HG02885 (cell line): ENCODE measurements at regions not wholly inside any gene's neighbourhood (a gene's known extent, or its start where the extent isn't known, plus 50 kb on each side); places are given as distances from the start of the nearest gene placed in this dataset.
"Not testable (repeated sequence)": the region's sequence is repeated elsewhere in the genome, so short reads cannot be mapped to it uniquely, and the experiment has no call there.

Experiments
- ATAC-seq: cut with Tn5 transposase; IDR thresholded peaks from one replicate; pipeline ENCODE4 v1.9.1; 2021; ENCODE audit warnings: mild to moderate bottlenecking; ENCODE audit not compliant: unreplicated experiment, poor library complexity

DNA sequence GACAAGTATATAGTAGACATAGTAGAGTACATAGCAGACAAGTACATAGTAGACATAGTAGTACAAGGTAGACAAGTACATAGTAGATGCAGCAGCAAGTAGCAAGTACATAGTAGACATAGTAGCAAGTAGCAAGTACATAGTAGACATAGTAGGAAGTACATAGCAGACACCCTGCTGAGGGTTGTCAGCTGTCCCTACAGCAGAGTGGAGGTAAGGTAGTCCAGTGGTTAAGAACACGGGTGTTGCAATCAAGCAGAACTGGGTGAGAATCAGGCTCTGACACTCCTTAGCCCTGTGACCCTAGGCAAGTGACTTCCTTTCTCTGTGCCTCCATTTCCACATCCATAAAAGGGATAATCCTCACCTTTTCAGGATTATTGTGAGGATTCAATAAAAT, 94.7 kb downstream of the NOG start:
- no peak for ATAC-seq

GRCh38 chr17:56690441-56691291, 97.2 kb downstream of the NOG start:
- ATAC-seq, result no peak

DNA sequence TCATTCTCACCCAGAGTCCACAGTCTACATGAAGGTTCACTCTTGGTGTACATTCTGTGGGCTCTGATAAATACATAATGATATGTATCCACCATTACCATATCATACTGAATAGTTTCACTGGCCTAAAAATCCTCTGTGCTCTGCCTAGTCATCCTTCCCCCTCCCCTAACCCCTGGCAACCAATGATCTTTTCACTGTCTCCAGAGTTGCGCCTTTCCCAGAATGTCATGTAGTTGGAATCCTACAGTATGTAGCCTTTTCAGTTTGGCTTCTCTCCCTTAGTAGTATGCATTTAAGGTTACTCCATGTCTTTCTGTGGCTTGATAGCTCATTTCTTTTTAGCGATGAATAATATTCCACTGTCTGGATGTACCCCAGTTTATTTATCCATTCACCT, 101.3 kb downstream of the NOG start:
- ATAC-seq, result no peak

DNA sequence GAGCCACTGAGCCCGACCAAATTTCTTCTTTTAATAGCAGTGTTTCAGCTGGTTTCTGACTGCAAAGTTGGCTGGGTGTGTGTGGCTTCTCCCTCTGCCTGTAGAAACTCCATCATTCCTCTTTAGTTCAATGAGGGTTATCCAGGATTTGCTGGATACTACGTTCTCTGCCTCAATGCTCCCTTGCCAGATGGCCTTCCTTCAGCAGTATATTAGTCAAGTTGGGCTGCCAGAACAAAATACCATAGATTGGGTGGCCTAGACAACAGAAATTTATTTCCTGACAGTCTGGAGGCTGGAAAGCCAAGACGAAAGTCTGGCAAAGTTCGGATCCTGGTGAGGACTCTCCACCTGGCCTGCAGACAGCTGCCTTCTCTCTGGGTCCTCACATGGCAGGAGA, 103.7 kb downstream of the NOG start:
- no peak for ATAC-seq

DNA sequence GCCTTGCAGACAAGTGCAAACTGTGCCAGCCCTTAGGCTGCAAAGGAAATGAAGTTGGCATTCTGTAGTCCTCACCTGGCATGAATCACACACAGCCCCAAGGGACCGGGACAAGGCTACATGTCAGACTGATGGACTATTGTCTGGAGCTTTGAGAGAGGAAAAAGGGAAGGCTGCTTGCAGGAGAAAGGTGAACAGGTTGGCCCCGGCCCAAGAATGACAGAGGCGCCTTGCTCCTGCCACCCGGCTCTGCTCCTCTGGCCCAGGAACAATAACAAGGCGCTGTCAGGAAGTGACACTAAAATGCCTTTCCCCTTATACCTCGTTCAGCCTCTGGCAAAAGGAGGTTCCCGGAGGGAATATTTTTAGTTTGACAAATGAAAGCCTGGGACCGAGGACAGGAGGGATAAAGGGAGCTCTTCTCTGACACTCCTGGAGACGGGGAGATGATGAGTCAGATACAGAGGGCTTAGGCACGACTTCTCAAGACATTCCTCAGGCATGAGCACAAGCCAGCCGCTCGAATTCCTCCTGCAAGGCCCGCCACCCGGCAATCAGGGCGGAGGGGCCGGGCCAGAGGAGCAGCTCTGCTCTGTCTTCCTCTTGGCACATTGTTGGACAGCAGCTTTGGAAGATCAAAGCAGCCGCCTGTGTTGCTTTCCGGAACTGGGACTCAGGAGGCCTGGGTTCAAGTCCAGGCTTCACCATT, 105.8 kb downstream of the NOG start:
- ATAC-seq, result no peak

- no peak for ATAC-seq
These were observed 107.5 kb downstream of the NOG start for GRCh38 chr17:56700919-56701420.

DNA sequence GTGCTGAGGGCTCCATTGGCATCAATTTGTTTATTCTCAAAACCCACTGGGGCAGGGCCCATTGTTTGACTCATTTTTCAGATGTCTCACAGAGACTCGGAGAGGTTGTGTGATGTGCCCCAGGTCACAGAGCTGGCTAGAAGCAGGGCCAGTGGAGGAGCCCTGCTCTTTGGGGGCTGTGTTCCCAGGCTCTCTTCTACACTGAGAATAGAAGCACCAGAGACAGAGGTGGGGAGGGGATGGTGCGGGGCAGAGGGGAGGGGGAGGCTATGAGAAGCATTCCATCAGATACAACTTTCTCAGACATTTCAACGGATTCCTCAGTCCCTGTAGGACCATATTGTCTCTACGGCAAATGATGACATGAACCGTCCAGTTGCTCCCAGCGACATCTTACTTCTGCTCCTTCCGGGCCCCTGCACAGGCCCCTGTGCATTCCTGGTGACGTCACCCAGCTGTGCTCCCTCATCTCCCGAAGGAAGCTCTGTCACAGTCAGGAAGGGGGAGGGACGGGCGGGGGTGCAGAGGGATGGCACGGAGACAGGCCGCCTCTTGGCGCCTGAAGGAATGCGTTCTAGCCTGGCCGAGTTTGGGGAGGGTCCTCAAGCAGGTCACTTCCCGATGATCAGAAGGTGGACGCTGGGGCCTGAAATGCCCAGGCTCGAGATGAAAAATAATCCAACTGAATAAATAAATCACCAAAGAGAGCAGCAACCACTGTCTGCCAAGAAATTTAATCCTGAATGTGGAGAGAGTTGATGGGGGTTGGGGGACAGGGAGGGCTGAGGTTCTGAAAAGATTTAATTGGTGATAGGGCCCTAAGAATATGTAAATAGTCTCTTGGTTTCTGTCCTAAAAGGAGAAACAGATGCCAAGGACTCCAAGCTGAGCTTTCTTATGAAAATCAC, 114.1 kb downstream of the NOG start:
- ATAC-seq, result no peak

GRCh38 chr17:56708220-56708558, 114.7 kb downstream of the NOG start:
- no peak for ATAC-seq

DNA sequence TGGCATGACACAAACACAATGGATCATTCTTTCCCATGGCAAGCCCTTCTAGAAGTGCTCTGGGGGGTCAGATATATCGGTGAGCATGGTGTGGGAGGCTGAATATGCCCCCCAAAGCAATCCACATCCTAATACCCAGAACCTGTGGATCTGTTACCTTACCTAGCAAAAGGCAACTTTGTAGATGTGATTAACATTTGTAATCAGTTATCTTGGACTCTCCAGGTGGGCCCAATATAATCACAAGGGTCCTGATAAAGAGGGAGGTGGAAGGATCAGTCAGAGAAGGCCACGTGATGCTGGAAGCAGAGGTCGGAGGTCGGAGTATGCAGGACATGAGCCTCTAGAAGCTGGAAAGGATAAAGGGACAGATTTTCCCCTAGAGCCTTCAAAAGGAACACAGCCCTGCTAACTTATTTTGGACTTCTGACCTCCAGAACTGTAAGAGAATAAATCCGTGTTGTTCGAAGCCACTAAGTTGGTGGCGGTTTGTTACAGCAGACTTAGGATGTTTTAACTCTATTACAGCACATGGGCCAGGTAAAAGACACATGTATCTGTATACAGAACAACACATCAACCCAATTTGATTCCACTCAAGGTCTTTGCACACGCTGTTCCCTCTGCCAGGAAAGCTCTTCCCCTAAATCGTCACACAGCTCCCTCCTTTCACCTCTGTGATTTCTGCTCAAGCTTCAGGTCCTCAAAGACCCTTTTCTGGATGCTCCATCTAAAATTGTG, 115.3 kb downstream of the NOG start:
- no peak for ATAC-seq

DNA sequence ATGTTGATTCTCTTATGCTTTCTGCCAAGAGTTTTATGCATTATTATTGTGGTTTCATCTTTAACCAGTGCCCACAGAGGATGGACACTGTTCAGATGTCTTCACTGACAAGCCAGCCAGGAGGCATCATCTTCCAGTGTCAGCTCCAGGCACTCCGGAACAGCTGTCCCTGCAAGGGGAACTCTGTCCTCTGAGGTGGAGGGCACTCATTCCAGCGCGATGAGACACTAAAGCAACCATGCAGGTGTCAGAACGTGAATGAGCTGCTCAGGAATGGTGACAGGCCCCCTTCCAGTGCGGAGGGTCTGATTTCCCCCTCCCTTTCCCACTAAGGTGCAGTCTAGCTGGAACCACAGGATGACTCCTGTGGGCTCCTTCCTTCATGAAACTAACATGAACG, 117.5 kb downstream of the NOG start:
- ATAC-seq, result no peak

DNA sequence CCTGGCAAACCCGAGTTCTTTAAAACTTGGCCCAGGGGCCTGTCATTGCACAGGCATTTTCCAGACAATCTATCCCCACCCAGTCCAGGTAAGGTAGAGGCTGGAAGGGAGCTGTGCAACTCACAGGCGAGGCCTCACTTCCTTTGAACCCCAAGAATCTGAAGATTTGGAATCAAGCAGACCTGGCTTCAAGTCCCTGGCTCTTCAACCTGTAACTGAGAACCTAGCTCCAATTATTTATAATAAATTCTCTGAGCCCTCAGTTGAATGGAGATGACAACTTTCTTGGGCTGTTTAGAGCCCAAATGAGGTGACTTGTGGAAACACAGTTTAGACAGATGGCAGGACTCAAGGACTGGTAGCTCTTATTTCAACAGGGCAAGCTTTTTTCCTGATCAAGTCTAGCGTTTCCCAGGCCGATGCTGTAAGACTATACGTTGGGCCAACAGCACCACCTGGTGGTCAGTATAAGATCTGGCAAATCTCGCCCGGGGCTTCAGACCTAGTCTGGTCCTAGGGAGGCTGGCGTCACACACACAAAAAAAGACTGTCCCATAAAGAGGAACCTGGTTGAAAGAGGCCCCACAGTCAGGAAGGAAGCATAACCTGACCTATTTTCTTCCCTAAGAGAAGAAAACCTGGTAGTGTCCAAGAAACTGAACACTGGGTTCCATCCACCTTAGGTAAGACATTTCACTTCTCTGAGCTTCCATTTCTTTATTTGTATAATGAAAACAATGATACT, 117.9 kb downstream of the C17orf67 start:
- peak; percentile 92 for ATAC-seq

GRCh38 chr17:56717471-56717870, 116.2 kb downstream of the C17orf67 start:
- ATAC-seq, result no peak

- no peak for ATAC-seq
These were observed 115.2 kb downstream of the C17orf67 start for GRCh38 chr17:56718515-56718914.

DNA sequence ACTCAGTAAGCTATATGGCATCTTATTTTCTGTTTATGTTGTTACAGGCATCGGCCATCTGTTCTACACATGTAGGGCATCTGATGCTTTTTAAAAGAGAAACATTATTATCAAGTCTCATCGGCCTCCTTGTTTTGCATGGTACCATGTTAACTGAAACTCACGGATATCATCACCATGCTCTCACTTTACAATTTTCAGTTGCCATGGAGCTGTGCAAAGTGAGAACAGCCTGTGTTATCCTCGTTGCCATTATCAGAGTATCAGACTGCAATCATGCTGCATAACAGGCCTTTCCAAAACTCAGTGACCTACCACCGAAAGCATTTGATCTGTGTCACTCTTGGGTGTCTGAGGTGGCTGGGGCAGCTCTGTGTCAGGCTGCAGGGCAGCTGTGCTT, 110.3 kb downstream of the C17orf67 start:
- ATAC-seq, result no peak

DNA sequence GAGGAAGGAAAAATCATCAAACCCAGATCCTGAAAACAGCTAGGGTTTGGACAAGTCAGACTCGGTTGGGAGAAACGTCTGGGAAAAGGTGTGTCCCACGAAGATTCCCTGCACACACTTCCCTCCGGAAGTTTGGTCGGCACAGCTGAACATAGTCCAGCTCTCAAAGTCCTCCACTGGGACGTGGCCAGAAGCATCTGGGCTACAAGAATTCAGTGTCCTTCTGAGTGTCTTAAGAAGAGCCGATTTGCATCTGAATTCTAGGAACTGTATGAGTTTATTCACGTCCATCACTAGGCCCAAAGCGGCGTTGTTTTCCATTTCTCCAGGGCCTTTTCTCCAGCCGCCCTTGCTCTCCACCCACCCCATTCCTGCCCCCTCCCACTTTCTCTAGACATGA, 109.1 kb downstream of the C17orf67 start:
- ATAC-seq, result no peak

DNA sequence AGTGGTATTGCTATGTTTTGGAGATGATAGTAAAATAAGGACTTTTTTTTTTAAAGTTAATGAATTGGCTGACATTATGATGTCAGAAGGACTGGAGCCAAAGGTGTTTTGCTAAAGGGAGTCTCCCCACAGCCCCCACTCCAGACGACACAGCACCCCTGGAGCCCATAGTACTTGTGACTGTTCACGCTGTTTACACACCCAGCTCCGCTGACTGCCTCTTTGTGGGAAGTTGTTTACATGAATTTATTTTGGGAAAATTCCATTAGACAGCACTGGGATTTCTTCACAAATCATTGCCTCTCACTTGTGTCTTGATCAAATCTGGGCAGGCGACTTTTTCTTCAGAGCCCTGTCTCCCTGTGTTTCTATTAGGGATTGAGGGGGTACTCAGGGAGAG, 108.6 kb downstream of the C17orf67 start:
- no peak for ATAC-seq

DNA sequence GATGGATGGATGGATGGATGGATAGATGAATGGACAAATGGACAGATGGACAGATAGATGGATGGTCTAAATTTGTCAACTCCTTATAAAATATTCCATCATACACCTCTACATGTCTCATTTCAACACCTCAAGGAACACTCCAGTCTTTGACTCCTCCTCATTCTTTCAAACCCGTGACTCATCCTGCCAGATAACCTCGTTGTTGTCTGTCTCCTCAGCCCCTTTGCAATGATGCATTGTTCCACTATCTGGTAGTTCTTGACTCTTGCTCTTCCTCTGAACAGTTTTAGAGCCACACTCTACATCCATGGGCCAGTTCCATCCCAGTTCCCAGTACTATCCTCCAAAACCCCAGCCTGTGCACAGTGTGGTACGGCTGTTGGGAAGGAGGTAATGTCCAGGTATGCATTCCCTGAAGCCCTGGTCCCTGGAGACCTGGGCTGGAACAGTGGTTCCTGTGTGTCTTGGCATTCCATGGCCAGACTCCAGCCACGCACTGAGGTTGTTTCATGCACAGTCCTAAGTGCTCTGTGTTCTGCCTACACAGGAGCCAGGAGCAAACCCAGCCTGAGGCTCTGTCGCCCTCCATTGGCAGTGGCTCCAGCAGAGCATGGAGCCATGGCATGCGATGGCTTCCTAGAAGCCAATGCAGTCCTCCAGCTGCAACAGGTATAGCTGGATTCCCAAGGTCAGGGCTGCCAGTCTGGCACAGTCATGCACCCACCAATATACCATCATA, 105.7 kb downstream of the C17orf67 start:
- ATAC-seq, result no peak

GRCh38 chr17:56731096-56731495, 102.6 kb downstream of the C17orf67 start:
- ATAC-seq, result not testable (repeated sequence)

GRCh38 chr17:56733833-56734232, 99.9 kb downstream of the C17orf67 start:
- no peak for ATAC-seq
